IMR-90 (cell line): ENCODE measurements at regions not wholly inside any gene's neighbourhood (a gene's known extent, or its start where the extent isn't known, plus 50 kb on each side); places are given as distances from the start of the nearest gene placed in this dataset.
A peak's percentile ranks its signal among the peaks of the same experiment; 100 is the strongest.

Experiments
- ATAC-seq: fragments of 200-7000 bp; cut with Tn5 transposase; 2 replicates; pipeline ENCODE4 v1.9.1; 2020; ENCODE audit warnings: low read depth, mild to moderate bottlenecking, moderate library complexity
- BruUV-seq: library from RNA; stranded (reverse); fragments of 400-500 nt; replicated peaks from 2 replicates; lab custom pipeline; 2021; lab: Mats Ljungman, UMichigan
- CTCF ChIA-PET: fragments of 300-600 bp; formaldehyde crosslinking; extraction: SDS; loops from one replicate; lab custom pipeline; 2021; ENCODE audit warnings: antibody characterized with exemption; lab: Yijun Ruan, JAX
- POLR2A ChIA-PET: fragments of 300-600 bp; sonication (Branson Sonifier 250); formaldehyde crosslinking; loops from one replicate; lab custom pipeline; 2022; ENCODE audit warnings: antibody characterized with exemption; ENCODE audit not compliant: unreplicated experiment; lab: Charles Lee
- DNase-seq: peaks from one replicate; pipeline ENCODE4 v3.0.0; 2013
- H2AFZ ChIP-seq: replicated peaks from 2 replicates; pipeline ENCODE3; 2013; ENCODE audit warnings: low read length, mild to moderate bottlenecking; ENCODE audit not compliant: poor library complexity
- H2AK5ac ChIP-seq: 2 replicates; pipeline ENCODE4 v1.6.1; 2013; ENCODE audit warnings: low read depth, low read length, inconsistent platforms
- H2AK9ac ChIP-seq: replicated peaks from 2 replicates; pipeline ENCODE3; 2013; ENCODE audit warnings: mild to moderate bottlenecking, low read depth, low read length, moderate library complexity; ENCODE audit not compliant: poor library complexity
- H2BK120ac ChIP-seq: 2 replicates; pipeline ENCODE4 v1.6.1; 2013; ENCODE audit warnings: low read depth, low read length, inconsistent platforms
- H2BK15ac ChIP-seq: 3 replicates; pipeline ENCODE4 v1.6.1; 2013; ENCODE audit warnings: low read depth, low read length, inconsistent platforms
- H2BK20ac ChIP-seq: 2 replicates; pipeline ENCODE4 v1.6.1; 2013; ENCODE audit warnings: low read depth, mild to moderate bottlenecking, inconsistent platforms, low read length, moderate library complexity
- H2BK5ac ChIP-seq: 2 replicates; pipeline ENCODE4 v1.6.1; 2013; ENCODE audit warnings: mild to moderate bottlenecking, low read depth, low read length, inconsistent platforms; ENCODE audit not compliant: poor library complexity, severe bottlenecking
- H3K14ac ChIP-seq: replicated peaks from 2 replicates; pipeline ENCODE4 v1.6.1; 2013; ENCODE audit warnings: low read depth, low read length, inconsistent platforms
- H3K18ac ChIP-seq: 2 replicates; pipeline ENCODE4 v1.6.1; 2013; ENCODE audit warnings: low read depth, low read length, control low read depth
- H3K23ac ChIP-seq: 2 replicates; pipeline ENCODE4 v1.6.1; 2013; ENCODE audit warnings: low read depth, low read length, inconsistent platforms
- H3K27ac ChIP-seq: 2 replicates; pipeline ENCODE4 v1.5.1; 2013; ENCODE audit warnings: mild to moderate bottlenecking, control low read depth, low read length; ENCODE audit not compliant: insufficient read depth
- H3K27me3 ChIP-seq: 2 replicates; pipeline ENCODE4 v1.6.1; 2013; ENCODE audit warnings: low read length; ENCODE audit not compliant: control insufficient read depth, insufficient read depth
- H3K36me3 ChIP-seq: 2 replicates; pipeline ENCODE4 v1.6.1; 2013; ENCODE audit warnings: low read length, mixed read lengths; ENCODE audit not compliant: control insufficient read depth, insufficient read depth
- H3K4ac ChIP-seq: 2 replicates; pipeline ENCODE4 v1.6.1; 2013; ENCODE audit warnings: low read depth, low read length, inconsistent platforms
- H3K4me1 ChIP-seq: 2 replicates; pipeline ENCODE4 v1.6.1; 2013; ENCODE audit warnings: low read length, mixed read lengths; ENCODE audit not compliant: control insufficient read depth, insufficient read depth
- H3K4me2 ChIP-seq: 2 replicates; pipeline ENCODE4 v1.6.1; 2013; ENCODE audit warnings: low read depth, mild to moderate bottlenecking, control low read depth, low read length, moderate library complexity
- H3K4me3 ChIP-seq: 2 replicates; pipeline ENCODE4 v1.5.1; 2013; ENCODE audit warnings: low read depth, mild to moderate bottlenecking, control low read depth, low read length, moderate library complexity; ENCODE audit not compliant: insufficient read depth
- H3K56ac ChIP-seq: 2 replicates; pipeline ENCODE4 v1.6.1; 2013; ENCODE audit warnings: low read length, inconsistent platforms; ENCODE audit not compliant: insufficient read depth; ENCODE audit errors: extremely low read depth
- H3K79me1 ChIP-seq, 2 experiments: 2 replicates each; pipeline ENCODE4 v1.6.1; 2013; ENCODE audit warnings: low read length in 2 of 2, inconsistent platforms in 1 of 2, low read depth in 1 of 2
- H3K9ac ChIP-seq: 2 replicates; pipeline ENCODE4 v1.6.1; 2013; ENCODE audit warnings: low read depth, low read length, control low read depth
- H3K9me1 ChIP-seq: 2 replicates; pipeline ENCODE4 v1.6.1; 2013; ENCODE audit warnings: low read length, inconsistent platforms; ENCODE audit not compliant: insufficient read depth
- H3K9me3 ChIP-seq: 2 replicates; pipeline ENCODE4 v1.6.1; 2013; ENCODE audit warnings: low read length; ENCODE audit not compliant: control insufficient read depth, insufficient read depth
- H4K20me1 ChIP-seq: 2 replicates; pipeline ENCODE4 v1.6.1; 2013; ENCODE audit warnings: low read length, inconsistent platforms; ENCODE audit not compliant: insufficient read depth
- H4K5ac ChIP-seq: 2 replicates; pipeline ENCODE4 v1.6.1; 2013; ENCODE audit warnings: mild to moderate bottlenecking, low read depth, low read length, control low read depth
- H4K8ac ChIP-seq, 2 experiments: 2 replicates each; pipeline ENCODE4 v1.6.1; 2013; ENCODE audit warnings: low read depth in 2 of 2, low read length in 2 of 2, control low read depth in 1 of 2, inconsistent platforms in 1 of 2
- H4K91ac ChIP-seq: 2 replicates; pipeline ENCODE4 v1.6.1; 2013; ENCODE audit warnings: low read depth, low read length, inconsistent platforms; ENCODE audit not compliant: insufficient read depth
- BHLHE40 ChIP-seq: fragments of 150-350 bp; IDR thresholded peaks from 2 replicates; pipeline ENCODE4 v1.6.1; 2016; ENCODE audit warnings: mild to moderate bottlenecking, low read depth, low read length
- CEBPB ChIP-seq: IDR thresholded peaks from 2 replicates; pipeline ENCODE4 v1.6.1; 2012; ENCODE audit warnings: low read depth, low read length, improper control_type of control experiment
- CHD1 ChIP-seq: IDR thresholded peaks from 2 replicates; pipeline ENCODE4 v1.6.1; 2012; ENCODE audit warnings: low read depth, low read length, improper control_type of control experiment
- FOS ChIP-seq: fragments of 150-350 bp; IDR thresholded peaks from 2 replicates; pipeline ENCODE4 v1.6.1; 2016; ENCODE audit warnings: low read depth, low read length
- MAFK ChIP-seq: IDR thresholded peaks from 2 replicates; pipeline ENCODE4 v1.6.1; 2012; ENCODE audit warnings: low read depth, low read length, improper control_type of control experiment
- MAZ ChIP-seq: IDR thresholded peaks from 2 replicates; pipeline ENCODE4 v1.6.1; 2012; ENCODE audit warnings: low read depth, mild to moderate bottlenecking, low read length, improper control_type of control experiment, moderate library complexity, borderline replicate concordance
- MXI1 ChIP-seq: IDR thresholded peaks from 2 replicates; pipeline ENCODE4 v1.6.1; 2012; ENCODE audit warnings: low read depth, mild to moderate bottlenecking, low read length, moderate library complexity, borderline replicate concordance
- NFE2L2 ChIP-seq: fragments of 150-350 bp; IDR thresholded peaks from 2 replicates; pipeline ENCODE4 v1.6.1; 2016; ENCODE audit warnings: low read depth, mild to moderate bottlenecking, low read length
- POLR2A ChIP-seq: IDR thresholded peaks from 2 replicates; pipeline ENCODE4 v1.6.1; 2012; ENCODE audit warnings: mild to moderate bottlenecking, low read depth, low read length
- RAD21 ChIP-seq: IDR thresholded peaks from 2 replicates; pipeline ENCODE4 v1.6.1; 2012; ENCODE audit warnings: low read length, improper control_type of control experiment
- RCOR1 ChIP-seq: IDR thresholded peaks from 2 replicates; pipeline ENCODE4 v1.6.1; 2012; ENCODE audit warnings: mild to moderate bottlenecking, low read length, improper control_type of control experiment; ENCODE audit not compliant: insufficient replicate concordance
- RFX5 ChIP-seq: IDR thresholded peaks from 2 replicates; pipeline ENCODE4 v1.8.0; 2012; ENCODE audit warnings: low read depth, mild to moderate bottlenecking, low read length, moderate library complexity
- SMC3 ChIP-seq: fragments of 150-350 bp; IDR thresholded peaks from 2 replicates; pipeline ENCODE4 v1.6.1; 2016; ENCODE audit warnings: low read depth, mild to moderate bottlenecking, antibody characterized with exemption, low read length, moderate library complexity
- WGBS, 2 experiments: methylation state at CpG; one replicate each; pipeline versions ENCODE4 v1.1.5 to v1.1.7; 2013; ENCODE audit warnings: missing lambda C conversion rate in 2 of 2; ENCODE audit not compliant: insufficient read length in 1 of 2; ENCODE audit errors: extremely low coverage in 2 of 2; 5-methylcytosine and 5-hydroxymethylcytosine counted together
- dilution Hi-C: fragments of 300-500 bp; cut with HindIII; formaldehyde crosslinking; loops from one replicate; pipeline ENCODE4 v1.14.3; 2018; ENCODE audit warnings: low sequenced_read_pairs; ENCODE audit not compliant: unreplicated experiment
- in situ Hi-C: fragments of 300-500 bp; cut with MboI; formaldehyde crosslinking; loops from 3 replicates; pipeline ENCODE4 v1.14.3; 2019; ENCODE audit warnings: low sequenced_read_pairs, inconsistent platforms, mixed read lengths
- intact Hi-C: fragments of 100-400 bp; cut with micrococcal nuclease; formaldehyde crosslinking; loops from 2 replicates; pipeline ENCODE4 v1.10.0; 2022
- TF ChIP-seq, protein P1 (sequence below): fragments of 150-350 bp; IDR thresholded peaks from 2 replicates; pipeline ENCODE4 v1.6.1; 2016; ENCODE audit warnings: low read depth, mild to moderate bottlenecking, low read length, moderate library complexity, borderline replicate concordance
- TF ChIP-seq, protein P2 (sequence below): fragments of 150-350 bp; IDR thresholded peaks from 2 replicates; pipeline ENCODE4 v1.6.1; 2017; ENCODE audit warnings: mild to moderate bottlenecking, antibody characterized with exemption, low read length, low read depth
- TF ChIP-seq, protein P3 (sequence below): conservative IDR thresholded peaks from 2 replicates; pipeline ENCODE4 v1.5.1; 2012; ENCODE audit warnings: mild to moderate bottlenecking, low read depth, low read length, improper control_type of control experiment

DNA sequence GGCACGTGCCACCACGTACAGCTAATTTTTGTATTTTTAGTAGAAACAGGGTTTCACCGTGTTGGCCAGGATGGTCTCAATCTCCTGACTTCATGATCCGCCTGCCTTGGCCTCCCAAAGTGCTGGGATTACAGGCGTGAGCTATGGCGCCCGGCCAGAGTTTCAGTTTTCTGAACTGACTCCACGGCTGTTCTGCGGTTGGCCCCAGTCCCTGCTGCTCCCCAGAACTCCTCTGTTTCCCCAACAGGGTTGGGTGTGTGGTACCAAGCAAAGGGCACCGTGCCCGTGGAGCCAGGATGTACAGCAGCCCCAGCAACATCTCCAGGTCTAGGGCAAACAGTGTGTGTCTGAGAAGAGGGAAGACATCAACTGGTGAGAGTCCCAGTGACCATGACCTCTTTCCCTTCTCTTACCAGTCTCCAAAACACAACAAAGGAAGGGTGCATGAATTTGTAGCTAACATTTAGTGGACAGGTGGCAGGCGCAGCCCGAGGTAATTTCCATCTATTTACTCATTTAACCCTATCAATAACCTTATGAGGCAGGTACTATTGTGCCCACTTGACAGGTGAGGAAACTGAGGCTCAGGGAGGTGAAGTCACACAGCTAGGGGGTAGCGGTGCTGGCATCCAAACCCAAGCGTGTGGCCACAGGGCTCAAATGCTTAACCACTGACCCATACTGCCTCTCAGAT lies 57.0 kb upstream of the RBFOX2 start:
- Histone ChIP-seq H2BK5ac (no peak overlapping the region), H3K27me3 (no peaks in the 10 kb centered on the region), H3K4ac (no peak overlapping the region), H3K4me3 (no peak overlapping the region), H4K8ac (no peak overlapping the region), H3K36me3 (no peaks in the 10 kb centered on the region), H2BK120ac (no peak overlapping the region), H2BK20ac (no peak overlapping the region), H3K4me2 (no peak overlapping the region), H3K9ac (no peak overlapping the region), H3K9me1 (peaks cover 11% of the 10 kb centered on the region; the same call in 1 of the 2 replicates), H2BK15ac (no peak overlapping the region), H2AK9ac (peak overlapping the region; percentile 73), H3K14ac (no peak overlapping the region), H2AFZ (no peak overlapping the region), H3K18ac (no peak overlapping the region), H3K4me1 (peaks cover 2% of the 10 kb centered on the region), H4K5ac (no peak overlapping the region), H3K56ac (no peak overlapping the region), H2AK5ac (no peak overlapping the region), H4K20me1 (no peaks in the 10 kb centered on the region), H3K23ac (no peak overlapping the region), H3K9me3 (no peaks in the 10 kb centered on the region), H3K27ac (no peak overlapping the region), H4K91ac (no peak overlapping the region), H3K79me1 (no peaks in the 10 kb centered on the region)
- intact Hi-C loops (no loop called here), in situ Hi-C loops (no loop called here), dilution Hi-C loops (no loop called here)
- ChIA-PET POLR2A (interaction anchor here (0.6 kb wide), 1 partner anchor 453 kb away, joined by 4 read pairs; no protein-coding TSS in a partner anchor), CTCF (interaction anchor here (0.9 to 2.1 kb wide), 2 partner anchors 20 kb away, joined by 3 to 10 read pairs; no protein-coding TSS in a partner anchor)
- WGBS, 2 experiments: no CpG with 5 or more reads among the region's 15 CpGs
- TF ChIP-seq MXI1 (no peak), POLR2A (no peak), CEBPB (no peak), RAD21 (no peak), FOS (no peak), MAFK (no peak), CHD1 (no peak), SMC3 (no peak), NFE2L2 (no peak), RFX5 (no peak), MAZ (no peak), BHLHE40 (no peak), RCOR1 (no peak)
- TF ChIP-seq, protein P1, sequence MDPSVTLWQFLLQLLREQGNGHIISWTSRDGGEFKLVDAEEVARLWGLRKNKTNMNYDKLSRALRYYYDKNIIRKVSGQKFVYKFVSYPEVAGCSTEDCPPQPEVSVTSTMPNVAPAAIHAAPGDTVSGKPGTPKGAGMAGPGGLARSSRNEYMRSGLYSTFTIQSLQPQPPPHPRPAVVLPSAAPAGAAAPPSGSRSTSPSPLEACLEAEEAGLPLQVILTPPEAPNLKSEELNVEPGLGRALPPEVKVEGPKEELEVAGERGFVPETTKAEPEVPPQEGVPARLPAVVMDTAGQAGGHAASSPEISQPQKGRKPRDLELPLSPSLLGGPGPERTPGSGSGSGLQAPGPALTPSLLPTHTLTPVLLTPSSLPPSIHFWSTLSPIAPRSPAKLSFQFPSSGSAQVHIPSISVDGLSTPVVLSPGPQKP: no peak
- TF ChIP-seq, protein P2, sequence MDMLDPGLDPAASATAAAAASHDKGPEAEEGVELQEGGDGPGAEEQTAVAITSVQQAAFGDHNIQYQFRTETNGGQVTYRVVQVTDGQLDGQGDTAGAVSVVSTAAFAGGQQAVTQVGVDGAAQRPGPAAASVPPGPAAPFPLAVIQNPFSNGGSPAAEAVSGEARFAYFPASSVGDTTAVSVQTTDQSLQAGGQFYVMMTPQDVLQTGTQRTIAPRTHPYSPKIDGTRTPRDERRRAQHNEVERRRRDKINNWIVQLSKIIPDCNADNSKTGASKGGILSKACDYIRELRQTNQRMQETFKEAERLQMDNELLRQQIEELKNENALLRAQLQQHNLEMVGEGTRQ: no peak
- TF ChIP-seq, protein P3, sequence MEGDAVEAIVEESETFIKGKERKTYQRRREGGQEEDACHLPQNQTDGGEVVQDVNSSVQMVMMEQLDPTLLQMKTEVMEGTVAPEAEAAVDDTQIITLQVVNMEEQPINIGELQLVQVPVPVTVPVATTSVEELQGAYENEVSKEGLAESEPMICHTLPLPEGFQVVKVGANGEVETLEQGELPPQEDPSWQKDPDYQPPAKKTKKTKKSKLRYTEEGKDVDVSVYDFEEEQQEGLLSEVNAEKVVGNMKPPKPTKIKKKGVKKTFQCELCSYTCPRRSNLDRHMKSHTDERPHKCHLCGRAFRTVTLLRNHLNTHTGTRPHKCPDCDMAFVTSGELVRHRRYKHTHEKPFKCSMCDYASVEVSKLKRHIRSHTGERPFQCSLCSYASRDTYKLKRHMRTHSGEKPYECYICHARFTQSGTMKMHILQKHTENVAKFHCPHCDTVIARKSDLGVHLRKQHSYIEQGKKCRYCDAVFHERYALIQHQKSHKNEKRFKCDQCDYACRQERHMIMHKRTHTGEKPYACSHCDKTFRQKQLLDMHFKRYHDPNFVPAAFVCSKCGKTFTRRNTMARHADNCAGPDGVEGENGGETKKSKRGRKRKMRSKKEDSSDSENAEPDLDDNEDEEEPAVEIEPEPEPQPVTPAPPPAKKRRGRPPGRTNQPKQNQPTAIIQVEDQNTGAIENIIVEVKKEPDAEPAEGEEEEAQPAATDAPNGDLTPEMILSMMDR: no peak
- BruUV-seq: no TSS peak
- ATAC-seq (no peak), DNase-seq (no peak)
